ENCODE measurements at regions not wholly inside any gene's neighbourhood (a gene's known extent, or its start where the extent isn't known, plus 50 kb on each side); places are given as distances from the start of the nearest gene placed in this dataset.

- no peak for DNase-seq
These were observed 370.3 kb upstream of the RGMB start for GRCh38 chr5:98403131-98403530.

GRCh38 chr5:98414938-98415337, 358.5 kb upstream of the RGMB start:
- no peak for DNase-seq

GRCh38 chr5:98415663-98416062, 357.8 kb upstream of the RGMB start:
- no peak for DNase-seq

GRCh38 chr5:98416541-98416940, 356.9 kb upstream of the RGMB start:
- DNase-seq, result no peak

GRCh38 chr5:98419825-98420224, 353.6 kb upstream of the RGMB start:
- DNase-seq, result no peak

GRCh38 chr5:98424681-98425450, 348.6 kb upstream of the RGMB start:
- DNase-seq, result no peak

- DNase-seq, result no peak
These were observed 347.8 kb upstream of the RGMB start for GRCh38 chr5:98425640-98426039.

GRCh38 chr5:98428806-98429205, 344.7 kb upstream of the RGMB start:
- no peak for DNase-seq

- no peak for DNase-seq
These were observed 341.1 kb upstream of the RGMB start for GRCh38 chr5:98432378-98432777.

- no peak for DNase-seq
These were observed 340.4 kb upstream of the RGMB start for GRCh38 chr5:98433022-98433421.

GRCh38 chr5:98433673-98434072, 339.8 kb upstream of the RGMB start:
- DNase-seq, result no peak

GRCh38 chr5:98436667-98437066, 336.8 kb upstream of the RGMB start:
- DNase-seq, result no peak

- no peak for DNase-seq
These were observed 331.0 kb upstream of the RGMB start for GRCh38 chr5:98442448-98442847.

GRCh38 chr5:98443881-98444280, 329.6 kb upstream of the RGMB start:
- DNase-seq, result no peak

GRCh38 chr5:98453296-98453695, 320.2 kb upstream of the RGMB start:
- no peak for DNase-seq

GRCh38 chr5:98454407-98454806, 319.1 kb upstream of the RGMB start:
- DNase-seq, result no peak

GRCh38 chr5:98454904-98455303, 318.6 kb upstream of the RGMB start:
- no peak for DNase-seq

- DNase-seq, result no peak
These were observed 317.8 kb upstream of the RGMB start for GRCh38 chr5:98455665-98456064.

GRCh38 chr5:98458004-98458403, 315.5 kb upstream of the RGMB start:
- no peak for DNase-seq

- DNase-seq, result no peak
These were observed 314.7 kb upstream of the RGMB start for GRCh38 chr5:98458726-98459125.

GRCh38 chr5:98460536-98460935, 312.9 kb upstream of the RGMB start:
- no peak for DNase-seq

- DNase-seq, result no peak
These were observed 312.0 kb upstream of the RGMB start for GRCh38 chr5:98461485-98461884.

GRCh38 chr5:98463222-98463621, 310.2 kb upstream of the RGMB start:
- no peak for DNase-seq

- no peak for DNase-seq
These were observed 309.8 kb upstream of the RGMB start for GRCh38 chr5:98463676-98464075.

GRCh38 chr5:98464737-98465330, 308.6 kb upstream of the RGMB start:
- no peak for DNase-seq

Measured in NCI-H1417 (cell line).